Astrocyte of the spinal cord (primary cell): ENCODE measurements at regions not wholly inside any gene's neighbourhood (a gene's known extent, or its start where the extent isn't known, plus 50 kb on each side); places are given as distances from the start of the nearest gene placed in this dataset.

ENCODE experiments used
- DNase-seq: peaks from one replicate; pipeline ENCODE4 v3.0.0; 2011; ENCODE audit warnings: low read depth, low spot score
- H3K4me3 ChIP-seq: 2 replicates; pipeline ENCODE4 v1.5.1; 2011; ENCODE audit warnings: low read depth, mild to moderate bottlenecking, low read length, moderate library complexity
- in situ Hi-C: cut with HindIII; loops from 2 replicates; pipeline ENCODE4 v1.10.0; 2017; ENCODE audit warnings: low sequenced_read_pairs
- TF ChIP-seq, protein P1 (sequence below): IDR thresholded peaks from 2 replicates; pipeline ENCODE4 v1.5.1; 2012; ENCODE audit warnings: low read depth, mild to moderate bottlenecking, low read length, inconsistent platforms

DNA sequence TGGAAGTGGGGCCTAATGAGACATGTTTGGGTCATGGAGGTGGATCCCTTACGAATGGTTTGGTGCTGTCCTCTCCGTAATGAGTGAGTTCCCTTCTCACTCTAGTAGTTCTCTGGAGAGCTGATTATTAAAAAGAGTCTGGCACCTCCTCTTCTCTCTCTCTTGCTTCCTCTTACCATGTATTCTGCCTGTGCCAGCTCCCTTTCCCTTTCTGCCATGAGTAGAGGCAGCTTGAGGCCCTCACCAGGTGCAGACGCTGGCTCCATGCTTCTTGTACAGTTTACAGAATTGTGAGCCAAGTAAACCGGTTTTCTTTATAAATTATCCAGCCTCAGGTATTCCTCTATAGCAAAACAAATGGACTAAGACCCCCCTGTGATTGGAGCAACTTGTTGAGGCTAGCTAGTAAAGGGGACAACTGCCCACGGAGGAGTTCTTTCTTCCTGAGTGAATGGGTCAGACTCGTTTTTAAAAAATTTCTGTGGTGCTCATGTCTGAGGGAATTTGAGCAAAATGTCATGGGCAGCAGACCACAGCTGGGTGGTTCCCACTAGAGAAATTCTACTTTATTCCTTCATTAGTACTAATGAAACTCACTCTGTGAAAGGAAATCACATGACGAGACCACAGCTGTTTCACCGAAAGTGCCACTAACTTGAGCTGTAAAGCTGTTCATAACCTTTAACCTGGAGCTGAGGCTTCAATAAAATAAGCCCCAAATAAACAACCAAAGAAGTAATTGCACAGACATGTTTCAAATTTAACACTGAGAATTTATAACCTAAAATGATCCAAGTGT lies 210.0 kb downstream of the NFKBIZ start:
- H3K4me3 ChIP-seq = no peak overlapping the region
- in situ Hi-C loops = no loop called here
- TF ChIP-seq, protein P1, sequence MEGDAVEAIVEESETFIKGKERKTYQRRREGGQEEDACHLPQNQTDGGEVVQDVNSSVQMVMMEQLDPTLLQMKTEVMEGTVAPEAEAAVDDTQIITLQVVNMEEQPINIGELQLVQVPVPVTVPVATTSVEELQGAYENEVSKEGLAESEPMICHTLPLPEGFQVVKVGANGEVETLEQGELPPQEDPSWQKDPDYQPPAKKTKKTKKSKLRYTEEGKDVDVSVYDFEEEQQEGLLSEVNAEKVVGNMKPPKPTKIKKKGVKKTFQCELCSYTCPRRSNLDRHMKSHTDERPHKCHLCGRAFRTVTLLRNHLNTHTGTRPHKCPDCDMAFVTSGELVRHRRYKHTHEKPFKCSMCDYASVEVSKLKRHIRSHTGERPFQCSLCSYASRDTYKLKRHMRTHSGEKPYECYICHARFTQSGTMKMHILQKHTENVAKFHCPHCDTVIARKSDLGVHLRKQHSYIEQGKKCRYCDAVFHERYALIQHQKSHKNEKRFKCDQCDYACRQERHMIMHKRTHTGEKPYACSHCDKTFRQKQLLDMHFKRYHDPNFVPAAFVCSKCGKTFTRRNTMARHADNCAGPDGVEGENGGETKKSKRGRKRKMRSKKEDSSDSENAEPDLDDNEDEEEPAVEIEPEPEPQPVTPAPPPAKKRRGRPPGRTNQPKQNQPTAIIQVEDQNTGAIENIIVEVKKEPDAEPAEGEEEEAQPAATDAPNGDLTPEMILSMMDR = no peak
- no peak for DNase-seq

DNA sequence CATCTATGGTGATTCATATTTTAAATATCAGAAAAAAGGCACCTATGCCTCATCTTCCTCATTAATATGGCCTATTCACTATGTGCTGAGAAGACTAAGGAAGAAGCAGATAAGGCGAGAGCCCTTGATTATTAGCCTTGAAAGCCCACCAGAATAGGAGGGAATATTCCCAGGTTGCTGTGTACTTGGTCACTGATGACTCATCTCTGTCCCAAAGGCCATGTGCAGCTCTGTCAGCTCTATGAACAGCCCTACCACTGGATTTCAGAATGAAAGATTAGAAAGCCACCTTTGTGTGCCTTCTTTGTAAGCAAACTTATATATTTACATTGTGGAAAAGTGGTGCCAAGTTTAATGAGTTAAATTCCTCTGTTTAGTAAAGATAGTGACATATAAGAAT lies 211.5 kb downstream of the NFKBIZ start:
- in situ Hi-C loops = no loop called here
- no peak for DNase-seq
- TF ChIP-seq, protein P1 = no peak
- no peak overlapping the region for H3K4me3 ChIP-seq

DNA sequence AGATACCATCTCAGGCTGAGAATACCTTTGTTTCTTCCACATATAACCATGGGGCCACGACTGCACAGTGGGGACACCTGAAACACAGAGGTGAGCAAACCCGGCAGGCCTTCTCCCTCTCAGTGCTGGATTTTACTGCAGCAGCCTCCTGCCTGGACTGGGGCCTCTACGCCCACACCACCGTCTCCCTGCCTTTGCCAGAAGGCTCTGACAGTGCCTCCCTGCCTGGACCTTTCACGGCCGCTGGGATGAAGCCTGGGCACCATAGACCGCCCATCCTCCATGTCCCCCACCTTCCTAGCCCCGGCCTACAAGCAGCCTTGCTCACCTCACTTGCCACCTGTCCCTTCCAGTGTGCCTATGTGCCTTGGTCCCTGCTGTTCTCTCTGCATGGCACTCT lies 214.3 kb downstream of the NFKBIZ start:
- DNase-seq = no peak
- H3K4me3 ChIP-seq = no peak overlapping the region
- TF ChIP-seq, protein P1 = no peak
- in situ Hi-C loops = no loop called here

DNA sequence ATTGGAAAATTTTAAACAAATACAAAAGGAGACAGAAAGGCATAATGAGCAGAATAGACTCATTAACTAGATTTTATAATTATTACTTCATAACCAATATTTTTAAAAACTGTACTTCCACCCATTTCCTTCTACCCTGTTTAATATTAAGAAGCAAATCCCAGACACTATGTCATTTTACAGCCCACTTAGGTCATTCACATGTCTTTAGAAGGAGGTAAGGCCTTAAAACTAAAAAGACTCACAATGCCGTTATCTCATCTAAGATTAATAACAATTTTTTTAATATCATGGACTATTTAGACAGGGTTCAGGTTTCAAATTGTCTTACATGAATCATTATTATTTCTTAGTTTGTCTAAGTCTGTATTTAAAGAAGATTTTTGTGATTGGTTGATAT lies 217.2 kb downstream of the NFKBIZ start:
- no peak overlapping the region for H3K4me3 ChIP-seq
- TF ChIP-seq, protein P1 = no peak
- in situ Hi-C loops = no loop called here
- DNase-seq = no peak

DNA sequence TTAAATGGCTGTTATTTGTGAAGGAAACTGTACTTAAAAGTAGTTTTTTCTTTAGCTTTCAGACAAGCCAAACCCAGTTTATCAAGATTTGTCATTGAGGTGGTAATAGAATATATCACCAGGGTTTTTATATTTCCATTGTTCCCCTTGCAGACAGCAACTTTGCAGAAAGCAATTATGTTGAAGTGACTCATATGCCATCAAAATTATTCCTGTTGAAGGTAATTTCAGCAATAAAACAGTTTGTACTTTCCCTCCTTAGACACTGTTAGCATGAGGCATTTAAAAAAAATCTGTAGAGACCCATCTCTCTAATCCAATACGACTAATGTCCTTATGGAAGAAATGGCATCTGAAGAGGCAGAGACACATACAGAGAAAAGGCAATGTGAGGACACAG lies 219.0 kb downstream of the NFKBIZ start:
- in situ Hi-C loops = no loop called here
- DNase-seq = peak; percentile 52
- TF ChIP-seq, protein P1 = no peak
- H3K4me3 ChIP-seq = no peak overlapping the region

DNA sequence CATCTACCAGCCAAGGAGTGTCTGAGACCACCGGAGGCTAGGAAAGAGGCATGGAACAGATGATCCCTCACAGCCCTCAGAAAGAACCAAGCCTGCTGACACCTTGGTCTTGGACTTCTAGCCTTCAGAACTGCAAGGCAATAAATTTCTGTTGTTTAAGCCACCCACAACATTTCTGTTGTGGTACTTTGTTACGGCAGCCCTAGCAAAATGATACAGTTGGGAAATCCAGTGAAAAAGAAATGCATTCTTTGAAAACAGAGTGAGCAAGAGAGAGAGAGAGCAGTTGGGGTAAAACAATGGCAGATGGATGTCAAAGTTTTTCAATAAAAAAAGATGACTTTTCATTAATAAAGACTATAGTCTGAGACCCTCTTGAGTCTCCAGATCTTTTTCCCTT lies 219.4 kb downstream of the NFKBIZ start:
- no peak for DNase-seq
- in situ Hi-C loops = no loop called here

More for the DNA sequence above, 219.4 kb downstream of the NFKBIZ start:
- no peak overlapping the region for H3K4me3 ChIP-seq
- TF ChIP-seq, protein P1 = no peak
